GM21367 (cell line): ENCODE measurements at regions not wholly inside any gene's neighbourhood (a gene's known extent, or its start where the extent isn't known, plus 50 kb on each side); places are given as distances from the start of the nearest gene placed in this dataset.

Source experiments
- ATAC-seq: cut with Tn5 transposase; IDR thresholded peaks from one replicate; pipeline ENCODE4 v1.9.1; 2021; ENCODE audit not compliant: unreplicated experiment

DNA sequence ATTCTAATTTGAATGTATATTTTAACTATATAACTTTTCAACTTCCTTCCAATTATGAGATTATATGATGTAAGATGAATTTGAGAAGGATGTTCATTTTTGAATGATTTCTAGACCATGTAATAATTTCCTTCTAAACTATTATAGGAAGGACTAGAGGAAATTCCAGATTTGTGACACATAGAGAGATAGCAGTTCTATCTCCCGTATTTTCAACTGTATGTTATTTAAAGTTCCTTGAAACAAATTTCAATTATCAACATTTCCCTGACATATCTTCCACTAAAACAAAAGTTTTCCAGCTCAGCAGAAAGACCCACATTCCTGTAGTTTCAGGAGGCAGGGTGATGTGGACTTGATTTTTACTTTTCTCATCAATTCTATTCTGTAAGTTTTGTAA lies 396.7 kb upstream of the C1orf87 start:
- ATAC-seq: no peak

DNA sequence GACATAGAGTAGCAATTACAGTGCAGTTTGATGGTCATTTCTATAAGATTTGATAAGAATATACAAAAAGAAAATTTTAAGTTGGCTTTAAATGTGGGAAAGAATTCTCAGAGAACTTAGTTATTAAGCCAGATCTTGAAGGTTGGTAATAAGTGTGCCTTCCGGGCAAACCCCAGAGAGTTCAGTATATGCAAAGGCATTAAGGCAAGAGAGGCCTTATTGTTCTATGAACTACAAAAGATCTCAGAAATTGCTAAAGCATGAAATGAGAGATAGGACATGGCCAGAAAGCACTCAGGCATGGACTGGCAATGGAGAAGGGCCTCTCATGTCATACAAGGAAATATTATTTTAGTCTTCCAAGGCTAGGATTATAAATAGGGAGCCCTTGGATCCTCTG lies 390.2 kb upstream of the C1orf87 start:
- ATAC-seq: no peak

DNA sequence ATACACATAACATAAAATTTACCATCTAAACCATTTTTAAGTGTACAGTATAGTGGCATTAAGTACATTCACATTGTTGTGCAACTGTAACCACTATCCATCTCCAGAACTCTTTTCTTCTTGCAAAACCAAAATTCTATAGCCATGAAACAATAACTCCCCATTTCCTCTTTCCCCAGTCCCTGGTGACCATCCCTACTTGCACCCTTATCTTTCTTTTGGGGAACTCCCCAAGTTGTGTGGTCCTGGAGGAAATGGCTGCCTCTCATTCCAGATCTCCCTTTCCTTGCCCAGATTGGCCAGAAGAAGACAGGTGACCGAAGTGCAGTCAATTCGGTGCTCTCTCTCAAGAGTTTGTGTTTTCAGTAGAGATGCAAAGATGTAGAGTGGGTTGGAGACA lies 389.6 kb upstream of the C1orf87 start:
- ATAC-seq: no peak

DNA sequence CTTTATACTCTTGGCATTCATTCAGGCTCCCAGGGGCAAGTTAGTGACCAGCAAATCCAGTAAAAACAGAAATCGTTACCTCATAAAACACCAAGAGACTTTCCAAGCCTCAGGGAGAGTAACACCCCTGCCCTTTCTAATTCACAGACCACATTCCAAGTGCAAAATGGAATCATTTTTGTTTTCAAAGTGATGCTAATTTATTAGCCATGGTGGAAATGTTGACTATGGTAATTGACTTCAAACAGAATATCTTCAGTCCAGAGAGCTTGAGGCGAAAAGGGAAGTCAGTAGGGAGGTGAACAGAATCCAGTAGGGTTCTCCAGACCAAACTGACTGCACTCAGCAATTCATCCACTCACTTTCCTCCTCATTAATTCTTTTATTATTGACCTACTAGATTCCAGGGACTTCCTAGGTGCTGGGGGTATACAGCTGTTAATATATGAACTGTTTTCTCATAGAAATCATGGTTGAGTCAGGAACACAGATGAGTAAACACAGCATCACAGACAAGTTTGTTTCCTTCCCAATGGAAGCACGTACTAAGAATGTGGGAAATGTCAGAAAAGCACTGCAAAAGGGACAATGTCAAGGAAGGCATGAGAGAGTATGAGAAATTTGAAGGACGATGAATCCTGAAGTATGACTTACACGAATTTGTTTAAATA lies 388.5 kb upstream of the C1orf87 start:
- ATAC-seq: no peak

DNA sequence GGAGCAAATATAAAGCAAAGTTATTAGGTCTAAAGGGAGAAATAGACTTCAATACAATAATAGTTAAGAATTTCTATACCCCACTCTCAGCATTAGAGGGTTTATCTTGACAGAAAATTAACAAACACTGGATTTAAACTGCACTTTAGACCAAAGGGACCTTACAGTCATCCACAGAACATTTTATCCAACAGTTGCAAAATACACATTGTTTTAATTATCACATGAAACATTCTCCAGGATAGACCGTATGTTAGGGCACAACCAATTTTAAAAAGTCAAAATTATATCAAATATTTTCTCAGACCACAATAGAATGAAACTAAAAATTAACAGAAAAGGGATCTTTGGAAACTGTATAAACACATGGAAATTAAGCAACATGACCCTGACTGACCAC lies 384.5 kb upstream of the C1orf87 start:
- ATAC-seq: no peak

DNA sequence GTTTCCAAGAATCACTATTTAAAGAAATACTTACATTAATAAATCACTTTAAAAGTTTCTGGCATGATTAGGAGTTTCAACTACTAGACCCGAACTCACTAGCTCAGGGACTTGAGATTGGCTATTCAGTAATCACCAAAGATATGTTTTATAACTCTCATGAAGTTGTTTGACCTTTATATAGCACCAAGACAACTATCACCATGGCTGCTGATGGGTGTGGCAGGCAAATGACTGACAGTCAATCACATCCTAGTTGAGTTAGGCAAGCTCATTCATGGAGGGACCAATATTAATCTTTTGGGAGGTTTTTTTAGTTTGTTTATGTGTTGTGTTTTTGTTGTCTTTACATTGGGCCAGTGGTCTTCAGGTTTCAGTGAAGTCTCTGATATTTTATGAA lies 376.3 kb upstream of the C1orf87 start:
- ATAC-seq: no peak

DNA sequence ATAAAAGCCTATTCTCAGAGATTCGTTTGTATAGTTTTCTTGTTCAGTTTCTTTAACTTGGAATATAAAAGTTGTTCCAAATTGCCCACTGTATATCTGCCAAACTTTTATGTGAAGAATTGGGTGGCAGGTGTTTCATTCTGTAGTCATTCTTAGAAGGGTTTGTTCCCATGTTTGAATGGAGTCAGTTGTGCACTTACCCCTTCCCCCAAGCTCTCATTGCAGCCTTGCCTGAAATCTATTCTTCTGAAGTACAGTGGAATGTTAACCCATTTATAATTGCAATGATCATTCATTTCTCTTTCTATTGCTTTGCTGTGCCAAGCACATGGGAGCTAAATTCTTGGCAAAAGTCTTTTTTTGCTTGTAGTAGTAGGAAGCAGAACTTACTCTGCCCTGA lies 375.3 kb upstream of the C1orf87 start:
- ATAC-seq: no peak

DNA sequence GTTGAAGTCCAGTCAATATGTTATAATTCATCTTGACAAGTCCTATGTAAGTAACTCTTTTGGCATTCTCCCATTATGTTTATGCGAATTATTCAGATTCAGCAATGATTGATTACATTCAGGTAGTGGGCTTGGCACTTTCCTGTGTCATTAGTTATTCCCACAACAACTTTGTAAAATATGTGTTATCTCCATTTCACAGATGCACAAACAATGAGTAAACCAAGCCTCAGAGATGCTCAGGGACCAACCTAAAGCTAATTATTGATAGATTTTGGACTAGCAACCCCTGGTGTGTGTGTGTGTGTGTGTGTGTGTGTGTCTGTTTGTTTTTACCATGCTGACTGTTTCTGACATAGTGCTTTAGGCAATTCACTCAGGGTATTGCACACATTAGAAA lies 371.1 kb upstream of the C1orf87 start:
- no peak for ATAC-seq

DNA sequence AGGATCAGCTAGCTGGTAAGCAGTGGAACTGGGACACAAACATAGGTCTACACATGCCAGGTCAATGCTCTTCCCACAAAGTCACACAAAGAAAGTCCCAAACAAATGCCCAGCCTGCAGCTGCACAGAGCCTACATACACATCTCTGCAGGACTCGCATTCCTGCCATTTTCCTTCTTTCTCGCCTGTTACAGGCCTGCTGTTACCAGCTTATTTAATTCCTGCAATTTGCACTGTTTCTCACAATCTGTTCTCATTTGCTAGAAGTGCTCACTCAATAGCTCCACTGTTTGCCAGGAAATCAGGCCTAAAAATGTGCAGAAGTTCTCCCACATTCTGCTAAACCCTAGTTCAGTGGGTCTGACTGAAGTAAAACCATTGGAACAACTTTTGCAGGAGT lies 362.6 kb upstream of the C1orf87 start:
- no peak for ATAC-seq

DNA sequence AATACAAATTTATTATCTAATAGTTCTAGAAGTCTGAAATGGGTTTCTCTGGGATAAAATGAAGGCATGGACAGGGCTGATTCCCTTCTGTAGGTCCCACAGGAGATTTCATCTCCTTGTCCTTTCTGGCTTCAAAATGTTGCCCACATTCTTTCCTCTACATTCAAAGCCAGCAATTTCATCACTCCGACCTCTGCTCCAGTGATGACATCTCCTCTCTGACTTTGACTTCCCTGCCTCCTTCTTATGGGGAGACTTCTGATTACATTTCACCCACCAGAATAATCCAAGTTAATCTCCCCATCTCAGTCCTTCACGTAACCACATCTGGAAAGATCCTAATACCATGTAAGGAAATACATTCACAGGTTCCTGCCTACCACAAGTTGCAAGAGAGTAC lies 358.0 kb upstream of the C1orf87 start:
- no peak for ATAC-seq

DNA sequence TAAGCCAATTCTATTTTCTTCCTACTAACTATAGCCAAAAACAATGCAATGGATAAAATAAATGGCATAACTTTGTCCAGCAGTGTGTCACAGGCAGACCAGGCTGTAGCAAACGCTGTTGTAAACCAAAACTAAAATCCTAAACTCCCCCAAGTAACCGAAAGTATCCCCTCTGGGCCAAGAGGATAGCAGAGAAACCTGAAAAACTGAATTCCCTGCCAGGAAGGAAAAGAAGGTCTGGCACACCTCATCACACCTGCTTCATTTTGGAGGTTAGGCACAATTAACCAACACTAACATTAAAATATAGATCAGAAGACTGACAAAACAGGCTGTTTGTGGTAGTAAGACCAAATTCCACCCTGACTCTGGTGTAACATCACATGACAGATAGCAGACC lies 356.8 kb upstream of the C1orf87 start:
- ATAC-seq: no peak

DNA sequence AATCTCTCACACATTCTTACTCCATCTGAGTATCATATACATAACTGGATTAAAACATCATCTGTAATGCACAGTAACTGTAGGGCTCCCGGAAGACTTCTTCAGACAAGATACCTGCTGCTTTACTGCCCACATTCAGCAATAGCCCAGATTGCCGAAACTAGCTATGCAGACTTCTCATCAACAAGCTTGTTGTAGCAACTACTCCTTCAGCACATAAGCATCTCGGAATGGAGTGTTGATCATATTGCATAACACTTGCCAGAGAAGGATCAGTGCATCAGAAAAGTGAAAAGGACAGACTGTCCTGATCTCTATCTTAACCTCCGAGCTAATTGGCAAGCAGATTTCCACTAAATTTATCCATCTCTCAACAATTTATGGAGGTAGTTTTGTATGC lies 354.6 kb upstream of the C1orf87 start:
- ATAC-seq: no peak

DNA sequence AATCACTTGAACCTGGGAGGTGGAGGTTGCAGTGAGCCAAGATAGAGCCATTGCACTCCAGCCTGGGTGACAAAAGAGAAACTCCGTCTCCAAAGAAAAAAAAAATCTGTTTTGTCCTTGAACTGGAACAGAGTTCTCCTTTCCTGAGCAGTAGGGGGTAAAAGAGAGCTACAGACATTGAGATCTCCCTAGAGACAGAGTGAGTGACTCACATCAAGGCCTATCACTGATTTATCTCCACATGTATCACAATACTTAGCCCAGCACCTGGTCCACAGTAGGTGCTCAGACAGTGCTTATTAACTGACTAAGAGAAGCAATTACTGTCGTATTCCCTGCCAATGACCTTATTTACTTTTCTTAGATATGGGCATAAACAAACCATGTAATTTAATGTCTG lies 354.1 kb upstream of the C1orf87 start:
- no peak for ATAC-seq

DNA sequence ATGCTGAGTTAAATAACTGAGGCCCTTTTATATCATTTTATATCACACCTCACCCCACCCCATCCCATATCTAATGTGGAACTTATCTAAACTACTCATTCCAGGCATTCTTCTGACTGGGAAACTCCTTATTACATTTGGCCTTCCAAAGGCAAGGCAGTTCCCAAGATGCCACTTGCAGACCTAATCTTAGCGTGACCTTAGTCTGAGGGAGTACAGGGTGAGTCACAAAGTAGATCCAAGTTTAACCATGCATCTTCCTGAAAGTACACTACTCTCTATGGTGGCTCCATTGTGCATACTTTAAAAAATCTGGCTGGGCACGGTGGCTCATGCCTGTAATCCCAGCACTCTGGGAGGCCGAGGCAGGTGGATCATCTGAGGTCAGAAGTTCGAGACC lies 353.6 kb upstream of the C1orf87 start:
- no peak for ATAC-seq

DNA sequence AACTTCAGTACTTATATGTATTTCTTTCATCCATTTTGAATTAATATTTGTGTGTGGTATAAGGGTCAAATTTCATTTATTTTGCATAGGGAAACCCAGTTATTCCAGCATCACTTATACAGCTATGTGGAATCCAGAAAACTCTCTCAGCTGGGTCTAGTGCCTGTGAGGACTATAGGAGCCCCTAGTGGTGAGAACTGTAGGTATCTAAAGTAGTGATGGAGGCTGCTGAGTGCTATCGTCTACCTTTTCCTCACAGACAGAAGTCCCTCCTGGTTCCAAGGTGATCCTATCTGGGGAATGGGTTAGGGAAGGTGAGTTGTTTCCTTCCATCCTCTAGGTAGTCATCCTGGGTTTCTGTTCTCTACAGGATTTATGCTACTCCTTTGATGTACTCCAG lies 352.0 kb upstream of the C1orf87 start:
- no peak for ATAC-seq

DNA sequence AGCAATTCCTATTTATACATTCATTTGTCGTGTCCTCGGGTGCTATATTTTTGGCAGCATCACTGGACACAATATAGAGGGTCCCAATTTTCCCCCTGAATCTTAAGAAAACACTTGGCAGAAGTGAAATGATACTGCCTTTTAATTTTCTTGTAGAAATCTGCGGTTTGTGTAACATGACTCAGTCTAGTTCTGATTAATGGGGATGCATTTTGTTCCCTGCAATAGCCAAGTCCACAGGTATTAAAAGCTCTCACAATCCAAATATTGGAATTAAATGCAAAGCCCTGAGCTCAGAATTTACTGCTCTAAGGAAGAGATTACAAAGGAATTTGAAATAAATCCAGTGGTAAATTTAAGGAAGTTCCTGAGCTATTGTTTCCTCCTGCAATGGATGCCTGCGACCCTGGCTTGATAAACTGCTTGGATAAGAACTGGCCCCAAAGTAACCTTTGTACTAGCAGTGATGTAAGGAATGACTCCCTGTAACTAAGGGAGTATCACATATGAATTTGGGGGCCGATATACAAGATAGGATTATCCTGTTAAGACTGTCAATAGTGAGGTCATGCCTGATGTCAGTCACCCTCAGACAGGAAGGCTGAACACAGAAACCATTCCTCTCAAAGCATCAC lies 349.7 kb upstream of the C1orf87 start:
- no peak for ATAC-seq

DNA sequence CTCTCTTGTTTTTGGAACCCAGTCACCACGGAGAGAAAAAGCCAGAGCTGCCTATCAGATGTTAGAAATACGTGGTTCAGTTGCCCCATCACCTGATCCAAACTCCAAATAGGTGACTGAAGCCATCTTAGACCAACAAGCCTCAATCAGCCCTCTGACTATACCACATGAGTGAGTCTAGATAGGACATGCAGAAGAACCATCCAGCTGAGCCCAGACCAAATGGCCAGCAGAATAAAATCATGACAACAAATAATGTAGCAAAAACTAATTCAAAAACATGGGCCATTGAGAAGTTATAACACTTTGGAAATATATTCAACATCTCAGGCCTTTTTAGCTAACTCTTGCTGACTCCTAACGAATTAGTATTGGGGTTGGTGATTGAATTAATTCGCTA lies 348.4 kb upstream of the C1orf87 start:
- no peak for ATAC-seq

DNA sequence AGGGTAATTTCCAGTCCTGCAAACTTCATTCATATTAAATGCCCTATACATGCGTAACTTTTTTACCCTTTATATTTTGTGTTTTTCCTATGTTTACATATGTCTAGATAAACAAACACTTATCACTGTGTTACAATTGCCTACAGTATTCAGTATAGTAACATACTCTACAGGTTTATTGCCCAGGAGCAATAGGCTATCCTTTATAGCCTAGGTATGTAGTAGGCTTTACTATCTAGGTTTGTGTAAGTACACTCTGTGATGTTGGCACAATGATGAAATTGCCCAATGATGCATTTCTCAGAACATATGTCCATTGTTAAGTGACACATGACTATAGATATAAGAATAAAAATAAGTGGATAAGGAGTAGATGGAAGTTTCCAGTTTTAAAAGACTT lies 345.5 kb upstream of the C1orf87 start:
- no peak for ATAC-seq

DNA sequence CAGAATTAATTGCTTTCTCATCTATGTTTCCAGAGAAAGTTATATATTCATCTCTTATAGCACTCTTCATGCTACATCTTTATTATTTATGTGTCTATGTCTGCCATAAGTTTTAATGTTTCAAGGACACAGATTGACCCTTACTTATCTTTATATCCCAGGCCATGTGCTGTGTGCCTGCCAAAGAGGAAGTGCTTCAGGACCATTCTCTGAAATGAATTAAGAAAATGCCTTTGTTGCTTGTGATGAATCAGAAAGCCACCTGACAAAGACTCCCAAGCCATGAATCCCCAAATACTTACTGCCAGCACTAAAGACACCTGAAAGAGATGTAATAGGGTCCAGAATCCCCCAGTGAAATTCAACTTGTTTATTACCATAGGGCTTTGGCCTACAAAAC lies 342.1 kb upstream of the C1orf87 start:
- no peak for ATAC-seq

DNA sequence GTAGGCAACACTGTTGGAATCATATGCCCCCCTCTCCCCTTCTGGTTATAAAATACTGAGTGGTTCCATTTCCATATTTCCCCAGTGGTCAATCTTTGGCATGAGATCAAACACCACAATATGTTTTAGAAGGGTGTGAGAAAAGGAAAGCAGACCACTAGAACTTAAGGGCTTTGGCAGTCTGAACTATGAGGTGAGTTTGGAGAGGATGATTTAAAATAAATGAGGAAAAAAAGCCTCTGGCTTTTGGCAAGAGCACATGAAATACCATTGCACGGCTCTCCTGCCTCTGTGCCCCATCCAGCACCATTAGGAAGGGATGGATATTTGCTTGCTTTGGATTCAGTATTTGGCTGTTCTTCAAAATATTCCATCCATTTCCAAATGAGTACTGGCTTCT lies 339.5 kb upstream of the C1orf87 start:
- ATAC-seq: no peak

DNA sequence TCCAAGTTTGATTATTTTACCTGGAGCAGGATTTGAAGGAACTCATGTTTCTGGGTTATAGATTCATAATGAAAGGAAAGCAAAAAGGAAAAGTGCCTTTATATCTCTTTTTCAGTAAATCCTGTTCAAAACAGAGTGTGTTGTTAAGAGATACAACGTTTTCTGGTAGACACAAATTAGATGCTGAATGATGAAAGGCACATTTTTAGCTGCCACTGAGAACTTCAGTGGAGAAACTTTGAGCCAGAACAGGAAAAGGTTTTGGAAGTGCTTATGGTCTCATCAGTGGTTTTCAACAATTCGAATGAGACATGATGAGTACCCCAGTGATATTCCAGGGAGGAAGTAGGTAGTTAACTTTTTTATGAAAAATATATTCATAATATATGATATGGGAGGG lies 338.0 kb upstream of the C1orf87 start:
- ATAC-seq: no peak

DNA sequence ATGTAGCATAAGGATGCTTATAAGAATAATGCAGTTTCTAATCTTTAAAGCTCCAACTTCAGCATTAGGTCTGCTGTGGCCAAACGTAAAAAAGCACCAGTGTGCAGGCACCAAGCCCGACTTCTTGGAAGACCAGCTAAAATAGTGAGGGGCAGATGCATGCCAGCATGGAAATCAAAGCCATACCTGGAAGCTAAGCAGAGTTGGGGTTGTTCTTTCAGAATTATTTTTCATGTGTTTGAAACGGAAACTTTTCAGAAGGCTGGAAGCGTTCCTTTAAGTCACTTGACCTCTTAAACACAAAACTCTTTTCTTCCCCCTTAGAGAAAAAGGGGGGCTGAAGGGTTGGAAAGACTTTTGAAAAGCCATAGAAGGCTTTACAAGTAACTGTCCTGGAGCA lies 329.2 kb upstream of the C1orf87 start:
- no peak for ATAC-seq

DNA sequence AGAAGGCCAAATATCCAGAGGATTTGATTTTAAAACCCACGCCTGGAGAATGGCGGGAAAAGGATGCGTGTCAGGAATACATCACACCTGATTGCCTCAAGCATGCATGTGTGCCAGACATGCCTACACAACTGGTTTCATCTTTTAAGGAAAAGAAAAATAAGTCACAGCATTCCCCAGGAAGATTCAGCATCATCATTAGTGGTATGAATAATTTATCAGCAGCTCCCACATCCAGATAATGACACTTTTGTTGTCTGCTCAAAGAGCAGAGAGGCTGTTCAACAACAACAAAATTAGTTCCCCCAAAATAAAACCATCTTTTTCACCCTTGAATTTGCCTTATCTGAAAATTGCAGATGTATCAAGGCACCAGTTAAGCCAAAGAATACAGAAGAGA lies 328.6 kb upstream of the C1orf87 start:
- ATAC-seq: no peak
